NCI-H1105 treated with DMSO at 0.1 percent for 48 hours (cell line): ENCODE measurements at regions not wholly inside any gene's neighbourhood (a gene's known extent, or its start where the extent isn't known, plus 50 kb on each side); places are given as distances from the start of the nearest gene placed in this dataset.

ENCODE experiments used
- DNase-seq: peaks from one replicate; lab custom pipeline; 2025; lab: John Stamatoyannopoulos, UW

DNA sequence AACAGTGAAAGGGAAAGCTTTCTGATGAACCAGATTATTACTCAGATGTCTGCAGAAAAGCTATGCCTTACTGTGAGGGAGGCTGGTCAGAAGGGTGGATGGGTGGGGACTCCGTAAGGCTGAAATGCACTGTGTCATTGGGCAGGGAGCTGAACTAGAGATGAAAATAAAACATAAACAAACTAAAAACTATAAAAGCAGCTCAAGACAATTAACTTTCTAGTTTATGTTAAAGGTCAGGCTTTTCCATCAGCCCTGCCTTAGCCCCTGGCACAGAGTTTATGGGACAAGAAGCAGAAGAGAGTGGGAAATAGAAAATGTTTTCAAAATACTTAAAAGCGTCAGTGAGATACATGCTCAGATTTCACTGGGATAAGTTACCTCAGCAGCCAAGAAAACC is 310.0 kb upstream of the UBE2E2 start:
- DNase-seq = no peak

DNA sequence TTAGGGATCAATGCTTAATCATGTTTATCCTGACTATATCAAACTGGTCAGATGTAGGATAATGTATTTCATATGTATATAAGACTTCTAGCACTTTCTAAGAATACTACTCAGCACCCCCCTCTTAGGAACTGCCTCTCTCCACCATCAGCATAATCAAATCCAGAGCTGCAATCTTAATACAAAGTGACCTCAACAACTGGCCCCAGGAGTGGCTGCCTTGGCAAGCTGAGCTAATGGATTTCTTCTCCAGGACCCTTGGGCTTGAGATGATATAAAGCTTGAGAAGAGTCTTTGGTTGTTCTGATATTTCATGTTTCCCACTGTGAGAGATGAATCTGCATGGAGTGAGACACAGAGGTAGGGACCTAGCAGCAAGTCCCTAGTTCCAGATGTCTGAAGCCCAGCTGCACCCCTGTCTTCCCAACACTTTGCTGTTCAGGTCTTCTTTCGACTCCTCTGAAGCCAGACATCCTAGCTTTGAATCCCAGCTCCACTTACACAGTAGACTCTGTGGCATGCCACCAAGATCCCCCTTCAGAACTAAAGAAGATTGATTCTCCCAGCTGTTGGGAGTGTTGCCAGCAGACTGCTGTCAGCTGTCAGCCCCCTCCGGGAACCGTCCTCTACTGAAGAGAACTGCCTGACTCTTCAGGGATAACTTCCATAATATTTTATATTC is 309.3 kb upstream of the UBE2E2 start:
- DNase-seq = no peak

DNA sequence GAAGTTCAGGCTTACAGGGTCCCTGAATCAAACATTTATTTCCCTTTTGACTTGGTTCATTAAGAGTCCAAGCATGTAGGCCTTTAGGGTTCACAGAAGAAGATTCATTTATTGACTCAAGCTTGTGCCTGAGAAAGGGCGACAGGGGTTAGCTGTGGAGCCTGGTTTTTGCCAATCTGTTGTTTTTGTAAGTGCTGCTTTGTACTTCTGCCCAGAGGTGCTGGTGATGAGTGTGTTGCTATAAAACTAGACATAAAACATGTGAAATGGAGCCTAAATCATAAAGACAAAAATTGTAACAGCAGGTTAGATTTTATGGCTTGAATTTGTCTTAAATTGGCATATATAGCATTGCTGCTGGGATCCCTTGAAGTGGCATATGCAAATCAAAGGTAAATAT is 308.3 kb upstream of the UBE2E2 start:
- no peak for DNase-seq

DNA sequence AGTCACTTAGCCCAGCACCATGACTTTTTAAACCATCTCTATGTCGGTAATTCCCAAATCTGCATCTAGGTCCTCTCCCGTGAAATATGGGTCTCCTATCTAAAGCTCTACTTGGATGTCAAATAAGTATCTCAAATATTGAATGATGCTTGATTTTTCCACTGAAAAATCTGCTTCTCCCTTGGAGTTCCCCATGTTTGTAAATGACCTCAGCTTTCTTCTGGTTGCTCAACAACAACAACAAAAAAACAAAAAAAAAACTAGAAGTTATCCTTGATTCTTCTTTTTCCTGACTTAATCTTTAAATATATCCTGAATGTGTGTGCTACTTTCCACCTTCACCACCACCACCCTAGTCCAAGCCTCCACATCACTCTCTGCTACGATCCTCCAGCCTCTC is 307.5 kb upstream of the UBE2E2 start:
- no peak for DNase-seq

DNA sequence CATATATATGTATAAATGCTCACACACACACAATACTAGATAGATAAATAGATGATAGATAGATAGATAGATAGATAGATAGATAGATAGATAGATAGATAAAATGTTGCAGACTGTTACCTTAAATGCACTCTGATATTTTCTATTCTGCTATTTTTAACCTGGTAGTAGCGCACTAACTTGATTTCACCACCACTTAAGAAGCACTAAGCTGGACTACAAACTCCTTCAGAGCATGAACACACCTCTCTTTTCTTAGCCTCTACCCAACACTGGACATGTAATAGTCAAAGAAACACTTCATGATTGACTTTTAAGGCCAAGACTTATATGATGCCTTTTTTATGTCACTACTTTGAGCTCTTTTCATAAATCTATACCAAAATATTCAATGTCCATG is 304.6 kb upstream of the UBE2E2 start:
- DNase-seq = no peak

DNA sequence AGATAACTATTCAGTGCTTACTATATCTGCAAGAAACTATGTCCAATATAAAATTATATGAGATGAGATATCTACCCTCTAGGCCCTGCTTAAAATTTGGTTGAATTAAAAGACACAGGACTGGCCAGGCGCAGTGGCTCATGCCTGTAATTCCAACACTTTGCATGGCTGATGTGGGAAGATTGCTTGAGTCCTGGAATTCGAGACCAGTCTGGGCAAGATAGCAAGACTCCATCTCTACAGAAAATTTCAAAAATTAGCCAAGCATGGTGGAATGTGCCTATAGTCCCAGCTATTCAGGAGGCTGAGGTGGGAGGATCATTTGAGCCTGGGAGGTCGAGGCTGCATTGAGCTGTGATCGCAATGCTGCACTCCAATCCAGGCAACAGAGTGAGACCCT is 303.7 kb upstream of the UBE2E2 start:
- no peak for DNase-seq

DNA sequence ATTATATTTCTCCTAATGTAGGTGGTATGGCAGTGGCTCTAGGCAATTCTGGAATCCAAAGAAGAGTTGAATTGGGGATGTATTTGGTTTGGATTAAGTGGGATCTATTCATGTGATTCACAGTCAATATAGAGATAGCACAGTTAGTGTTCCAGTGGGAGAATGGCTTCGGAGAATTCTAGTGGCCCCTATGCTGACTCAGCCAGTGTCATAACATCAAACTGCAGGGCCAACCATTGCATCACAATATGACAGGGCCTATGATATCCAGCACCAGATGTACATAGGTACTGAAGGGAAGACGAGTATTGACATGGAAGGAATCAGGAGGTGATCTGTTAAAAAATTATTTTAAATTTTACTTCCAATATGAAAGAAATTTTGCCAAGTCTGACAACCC is 302.8 kb upstream of the UBE2E2 start:
- DNase-seq = no peak

DNA sequence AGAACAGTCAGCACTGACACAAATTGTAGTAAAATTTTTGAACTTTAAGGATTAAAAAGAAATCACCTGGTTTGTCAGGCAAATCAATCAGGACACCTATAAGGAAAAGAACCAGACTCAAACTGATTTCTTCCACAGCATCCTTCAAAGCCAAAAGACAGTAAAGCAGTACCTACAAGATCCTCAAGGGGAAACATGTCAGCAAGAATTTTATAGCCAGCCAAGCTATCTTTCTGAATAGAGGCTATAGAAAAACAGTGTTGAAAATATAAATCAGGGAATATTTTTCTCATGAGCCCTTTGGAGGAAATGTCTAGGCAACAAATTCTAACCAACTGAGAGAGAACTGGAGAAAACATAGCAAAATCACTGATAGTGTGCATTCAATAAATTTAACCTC is 301.4 kb upstream of the UBE2E2 start:
- DNase-seq = no peak

DNA sequence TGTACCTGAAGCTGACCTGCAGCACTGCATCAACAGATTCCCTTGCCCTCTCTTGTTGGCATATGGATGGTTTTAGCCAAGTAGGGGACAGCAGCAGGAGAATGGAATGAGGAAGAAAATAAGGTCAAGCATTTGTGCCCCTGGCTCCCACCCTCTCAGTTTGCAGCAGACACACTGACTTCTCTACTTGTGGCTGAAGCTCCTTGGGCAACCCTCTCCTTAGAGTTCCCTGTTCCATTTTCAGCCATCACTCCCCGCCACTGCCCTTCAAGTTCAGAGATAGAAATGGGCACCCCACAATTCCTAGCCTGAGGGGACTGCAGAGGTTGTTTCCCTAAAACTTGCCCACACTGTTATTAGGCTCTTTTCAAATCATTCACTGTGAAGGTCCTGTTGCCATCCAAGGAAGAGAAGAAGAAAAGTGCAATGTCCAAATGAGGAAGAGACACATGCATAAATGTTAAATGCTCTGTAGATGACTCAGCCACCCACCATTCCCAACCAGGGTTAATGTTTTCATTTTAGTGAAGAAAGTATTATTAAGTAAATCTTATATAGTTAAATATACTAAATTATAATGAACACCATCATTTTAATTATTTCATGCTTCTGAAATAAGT is 295.9 kb upstream of the UBE2E2 start:
- DNase-seq = no peak

DNA sequence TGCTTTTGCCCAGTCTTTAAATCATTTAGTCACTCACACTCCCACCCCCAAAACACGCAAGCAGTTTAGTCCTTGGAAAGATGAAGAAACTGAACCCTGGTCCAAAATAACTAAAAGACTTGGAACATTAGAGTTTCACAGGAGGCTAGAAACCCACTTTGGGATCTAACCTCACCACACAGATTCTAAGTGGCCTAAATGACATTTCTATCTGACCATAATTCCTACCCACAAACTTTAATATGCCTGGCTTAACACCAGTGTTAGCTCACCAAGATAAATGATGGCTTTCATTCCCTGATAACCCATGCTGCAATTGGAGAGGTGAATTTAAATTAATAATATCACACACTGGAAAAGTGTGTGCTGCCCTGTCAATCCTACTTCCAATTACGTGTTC is 295.3 kb upstream of the UBE2E2 start:
- no peak for DNase-seq

DNA sequence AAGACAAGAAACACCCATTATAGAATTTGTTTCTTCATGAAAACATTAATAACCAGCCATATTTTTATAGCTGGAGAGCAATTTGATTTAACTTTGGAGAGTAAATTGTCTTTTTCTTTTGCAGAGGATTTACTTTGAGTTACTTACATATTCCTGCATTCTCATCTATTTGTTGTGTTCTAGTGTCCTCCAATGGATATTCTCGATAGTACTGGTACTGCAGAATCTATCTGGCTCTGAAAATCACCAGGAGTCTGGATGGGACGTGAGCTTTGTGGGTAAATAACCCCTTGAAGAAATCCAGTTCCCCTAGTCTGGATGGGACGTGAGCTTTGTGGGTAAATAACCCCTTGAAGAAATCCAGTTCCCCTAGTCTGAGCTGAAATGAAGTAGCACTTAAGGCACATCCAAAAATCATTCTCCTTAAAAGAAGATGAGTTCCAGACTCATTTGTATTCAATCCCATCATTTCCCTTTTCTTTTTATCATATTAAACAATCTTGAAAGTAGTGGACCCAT is 294.1 kb upstream of the UBE2E2 start:
- no peak for DNase-seq

DNA sequence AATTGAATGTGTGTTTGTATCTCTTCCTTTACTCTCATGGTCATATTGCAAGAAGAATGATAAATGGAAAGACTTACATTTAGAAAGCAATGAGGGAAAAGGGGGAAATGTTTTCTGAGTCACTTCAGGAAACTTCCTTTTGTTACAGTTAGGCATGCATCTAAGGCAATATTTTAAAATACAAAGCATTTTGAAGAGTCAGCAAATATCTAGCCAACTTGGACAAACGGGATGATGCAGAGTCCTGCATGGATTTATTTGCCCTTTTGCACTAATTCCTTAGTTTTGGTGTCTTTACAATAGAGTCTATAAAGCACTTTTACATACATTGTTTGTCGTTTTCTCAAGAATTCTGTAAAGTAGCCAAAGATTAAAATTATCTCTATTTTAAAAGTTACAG is 286.2 kb upstream of the UBE2E2 start:
- DNase-seq = no peak

DNA sequence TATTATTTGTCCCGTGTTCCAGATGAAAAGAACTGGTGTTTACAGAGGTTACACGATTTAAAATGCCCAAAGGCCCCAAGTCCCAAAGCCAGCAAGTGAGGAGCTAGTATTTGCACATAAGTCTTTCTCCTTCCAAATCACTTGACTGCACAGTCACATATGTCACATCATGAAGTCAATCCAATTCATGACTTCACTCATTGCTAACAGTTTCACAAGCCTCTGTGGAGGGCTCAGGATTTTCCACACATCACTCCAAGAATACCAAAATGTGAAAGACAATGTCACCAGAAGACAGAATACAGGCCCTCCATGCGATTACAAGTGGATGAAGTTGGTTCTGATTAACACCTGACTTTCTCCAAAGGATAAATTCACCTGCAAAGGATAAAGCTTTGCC is 283.1 kb upstream of the UBE2E2 start:
- DNase-seq = no peak

DNA sequence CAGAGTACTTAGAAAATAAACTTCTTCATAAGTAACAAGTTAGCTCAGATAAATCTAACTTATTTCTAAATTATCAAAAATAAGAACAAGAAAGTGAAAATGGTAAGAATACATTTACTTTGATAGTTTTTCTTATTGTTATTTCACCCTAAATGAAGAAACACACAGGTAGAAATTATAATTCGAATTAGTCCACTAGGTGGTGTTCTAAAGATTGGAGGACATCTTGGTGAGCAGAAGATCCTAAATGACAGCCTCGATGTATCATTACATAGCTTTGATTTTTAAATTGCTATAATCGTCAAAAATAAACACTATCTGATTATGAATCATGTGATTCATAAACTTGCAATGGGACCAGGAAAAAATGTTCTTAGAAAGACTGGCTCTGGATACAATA is 280.8 kb upstream of the UBE2E2 start:
- DNase-seq = no peak

DNA sequence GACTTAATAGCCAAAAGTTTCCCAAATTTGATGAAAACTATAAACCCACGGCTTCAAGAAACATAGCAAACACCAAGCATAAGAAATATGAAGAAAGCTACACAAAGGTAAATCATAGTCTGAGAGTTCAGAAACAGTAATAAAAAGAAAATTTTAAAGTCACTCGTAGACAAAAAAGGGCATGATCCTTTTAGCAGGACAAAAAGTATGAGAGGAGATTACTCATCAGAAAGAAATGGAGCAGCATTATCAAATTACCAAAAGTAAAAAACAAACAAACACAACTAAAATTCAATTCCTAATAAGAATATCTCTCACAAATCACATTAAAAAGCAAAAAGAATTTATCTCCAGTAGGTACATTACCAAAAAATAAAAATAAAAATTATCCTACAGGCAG is 279.4 kb upstream of the UBE2E2 start:
- no peak for DNase-seq

DNA sequence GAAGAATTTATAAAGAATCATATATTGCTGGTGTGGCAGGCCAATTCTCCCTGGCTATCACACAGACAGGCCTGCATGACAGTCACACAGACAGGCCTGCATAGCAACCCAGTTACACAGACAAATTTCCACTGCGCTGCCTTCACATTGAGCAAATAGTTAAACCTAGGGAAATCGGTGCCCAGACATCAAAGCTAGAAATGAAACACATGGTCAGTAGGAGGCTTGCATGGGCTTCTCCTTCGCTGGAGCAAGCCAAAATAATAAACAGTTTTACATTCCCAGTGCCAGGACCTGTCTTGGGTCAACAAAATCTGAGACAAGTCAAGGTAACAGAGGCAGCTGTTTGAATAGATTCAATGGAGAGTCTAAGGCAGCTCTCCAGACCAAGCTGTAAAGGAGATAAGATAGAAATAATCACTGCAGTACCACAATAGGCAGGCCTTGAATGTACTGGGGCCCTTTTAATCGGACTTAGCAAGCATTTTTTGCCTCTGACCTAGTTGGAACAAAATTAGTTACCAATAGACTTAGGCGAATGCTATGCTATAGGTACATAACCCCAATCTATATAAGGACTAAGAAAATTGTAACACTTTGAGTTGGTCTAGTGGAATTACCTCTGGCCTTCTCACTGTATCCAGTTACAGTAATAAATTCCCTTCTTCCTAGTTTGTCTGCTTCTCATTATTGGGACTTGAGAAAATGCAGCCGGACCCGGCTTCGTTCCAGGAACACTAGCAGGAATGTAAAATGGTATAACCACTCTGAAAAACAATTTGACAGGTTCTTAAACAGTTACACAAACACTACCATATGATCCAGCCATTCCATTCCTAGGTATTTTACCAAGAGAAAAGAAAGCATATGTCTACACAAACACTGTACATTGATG is 274.7 kb upstream of the UBE2E2 start:
- DNase-seq = no peak

DNA sequence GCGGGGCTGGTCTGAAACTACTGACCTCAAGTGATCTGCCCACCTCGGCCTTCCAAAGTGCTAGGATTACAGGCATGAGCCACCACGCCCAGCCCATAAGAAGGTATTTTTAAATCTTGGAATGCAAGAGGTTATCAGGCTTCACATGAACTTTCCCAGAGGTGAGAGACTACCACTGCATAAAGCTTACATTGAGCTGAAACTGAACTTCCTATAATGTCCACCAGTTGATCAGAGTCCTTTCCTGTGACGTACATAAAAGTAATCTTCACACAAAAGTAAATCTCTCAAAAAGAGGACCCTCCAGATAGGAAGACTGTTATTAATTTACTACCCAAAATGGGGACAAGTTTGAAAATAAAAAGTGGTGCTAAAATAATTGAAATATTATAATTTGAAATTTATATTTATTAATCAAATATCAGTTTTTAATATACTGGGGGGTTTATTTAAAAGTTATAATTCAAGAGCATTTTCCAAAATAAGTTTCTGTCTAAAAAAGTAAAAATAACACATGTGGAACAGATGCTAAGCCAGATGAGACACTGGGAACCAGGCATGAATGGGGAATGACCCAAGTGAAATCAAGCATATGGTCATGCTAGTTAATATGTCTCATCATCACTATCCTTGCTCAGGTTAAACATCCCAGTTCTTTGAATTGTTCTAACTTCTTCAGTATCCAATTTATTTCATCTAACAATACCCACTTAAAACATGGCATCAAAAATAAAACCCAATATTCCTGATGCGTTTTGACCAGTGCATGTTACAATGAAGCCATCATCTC is 269.9 kb upstream of the UBE2E2 start:
- no peak for DNase-seq

DNA sequence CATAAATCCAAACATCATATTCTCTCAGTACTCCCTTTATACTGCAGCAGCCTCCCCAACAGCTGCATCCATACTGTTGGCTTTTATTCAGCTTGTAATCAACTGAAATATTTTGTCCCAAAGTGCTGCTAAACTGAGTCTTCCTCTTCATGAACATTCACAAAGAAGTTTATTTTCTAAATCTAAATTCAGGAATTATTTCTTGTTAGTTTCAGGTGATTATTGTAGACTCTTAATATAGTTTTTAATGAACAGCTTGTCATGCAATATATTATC is 269.3 kb upstream of the UBE2E2 start:
- DNase-seq = no peak

DNA sequence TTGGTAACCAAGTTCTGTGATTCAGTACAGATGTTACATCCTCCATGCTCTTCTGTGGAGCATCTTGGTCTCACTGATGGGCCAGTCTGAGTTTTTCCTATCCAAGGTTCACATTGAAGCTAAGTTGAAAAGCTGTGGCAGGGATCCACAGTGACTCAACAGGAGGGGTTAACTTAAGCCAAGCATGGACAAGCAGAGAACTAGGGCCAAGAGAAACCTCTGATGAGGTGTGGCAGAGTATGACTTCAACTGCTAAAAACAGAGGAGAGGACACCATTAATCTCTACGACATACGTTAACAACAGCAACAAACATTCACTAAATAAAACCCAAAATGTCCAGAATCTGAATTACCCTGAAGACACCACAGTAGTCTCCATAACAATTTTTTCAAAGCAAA is 268.1 kb upstream of the UBE2E2 start:
- DNase-seq = no peak

DNA sequence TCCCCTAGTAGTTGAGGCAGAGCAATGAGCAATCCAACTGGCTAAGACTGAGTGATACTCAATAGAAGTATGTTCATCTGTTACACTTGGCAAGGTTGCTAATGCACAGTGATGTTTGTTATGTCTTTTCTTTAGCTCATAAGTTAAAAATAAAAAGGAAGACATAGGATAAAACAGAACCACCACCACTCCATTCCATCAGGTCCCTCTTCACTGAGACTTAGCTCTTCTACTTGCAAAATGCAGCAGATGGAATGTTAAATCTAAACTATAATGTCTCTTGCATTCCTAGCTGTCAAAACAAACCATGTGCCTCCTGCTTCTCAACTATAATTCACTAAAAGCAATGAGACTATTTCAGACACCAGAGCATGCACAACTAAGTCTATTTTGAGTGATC is 265.6 kb upstream of the UBE2E2 start:
- no peak for DNase-seq

DNA sequence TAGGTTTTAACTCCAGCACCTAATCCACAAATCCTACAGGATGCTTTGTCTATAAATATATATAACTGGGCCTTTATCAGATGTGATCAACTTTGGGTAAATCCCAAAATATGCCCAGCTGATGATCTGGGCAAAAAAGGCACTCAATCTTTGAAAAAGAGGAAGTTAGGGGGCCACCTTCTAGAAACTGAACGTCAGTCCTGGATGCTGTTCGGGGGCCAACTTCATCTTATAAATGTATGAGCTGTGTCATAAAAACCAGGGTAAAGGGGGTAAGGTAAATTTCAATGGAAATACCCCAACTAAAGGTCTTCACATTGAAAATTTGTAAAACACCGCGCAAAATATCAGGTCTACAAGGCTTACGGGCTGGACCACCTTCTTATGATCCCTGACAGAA is 264.4 kb upstream of the UBE2E2 start:
- no peak for DNase-seq

DNA sequence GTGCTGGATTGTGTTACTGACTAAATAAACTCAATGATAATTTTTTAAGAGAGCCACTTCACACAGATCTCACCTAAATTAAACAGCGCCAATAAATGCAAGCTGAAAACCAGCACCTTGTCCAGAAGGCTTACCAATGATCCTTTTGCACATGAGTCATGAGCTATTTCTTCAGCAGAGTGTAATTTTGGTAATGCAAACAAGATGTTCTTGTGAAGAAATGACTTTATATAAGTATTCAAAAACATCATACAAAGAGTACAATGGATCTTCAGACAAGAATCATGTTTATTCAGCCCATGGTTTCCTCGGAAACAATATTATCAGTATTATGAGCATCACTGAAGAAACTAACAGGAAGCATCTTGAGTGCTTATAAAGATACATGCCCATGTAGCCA is 263.8 kb upstream of the UBE2E2 start:
- no peak for DNase-seq

DNA sequence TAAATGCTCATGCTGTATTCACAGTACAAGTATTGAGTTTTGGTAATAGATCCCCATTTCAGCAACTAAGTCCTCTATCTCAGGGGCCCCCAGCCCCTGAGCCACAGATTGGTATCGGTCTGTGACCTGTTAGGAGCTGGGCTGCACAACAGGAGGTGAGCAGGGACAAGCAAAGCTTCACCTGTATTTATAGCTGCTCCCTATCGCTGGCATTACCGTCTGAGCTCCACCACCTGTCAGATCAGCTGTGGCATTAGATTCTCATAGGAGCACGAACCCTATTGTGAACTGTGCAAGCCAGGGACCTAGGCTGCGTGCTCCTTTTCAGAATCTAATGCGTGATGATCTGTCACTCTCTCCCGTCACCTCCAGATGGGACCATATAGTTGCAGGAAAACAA is 262.8 kb upstream of the UBE2E2 start:
- no peak for DNase-seq
